Neuronal stem cell (in vitro differentiated cells): ENCODE measurements at regions not wholly inside any gene's neighbourhood (a gene's known extent, or its start where the extent isn't known, plus 50 kb on each side); places are given as distances from the start of the nearest gene placed in this dataset.

Experiments used
- DNase-seq: peaks from one replicate; pipeline ENCODE4 v3.0.0-alpha.2; 2013; ENCODE audit warnings: low spot score
- H2AFZ ChIP-seq: one replicate; pipeline ENCODE4 v1.6.1; 2013; ENCODE audit warnings: mild to moderate bottlenecking, low read length, inconsistent platforms
- H2AK5ac ChIP-seq: 2 replicates; pipeline ENCODE4 v1.6.1; 2013; ENCODE audit warnings: low read depth, mild to moderate bottlenecking, inconsistent platforms, low read length, moderate library complexity, mixed read lengths
- H2BK120ac ChIP-seq: 2 replicates; pipeline ENCODE4 v1.6.1; 2013; ENCODE audit warnings: low read depth, mild to moderate bottlenecking, inconsistent platforms, low read length, moderate library complexity, mixed read lengths
- H2BK12ac ChIP-seq: one replicate; pipeline ENCODE4 v1.6.1; 2013; ENCODE audit warnings: low read length, inconsistent platforms
- H2BK15ac ChIP-seq: 2 replicates; pipeline ENCODE4 v1.6.1; 2013; ENCODE audit warnings: mild to moderate bottlenecking, low read length, inconsistent platforms, mixed read lengths
- H2BK5ac ChIP-seq: one replicate; pipeline ENCODE4 v1.6.1; 2013; ENCODE audit warnings: inconsistent platforms, mild to moderate bottlenecking, low read length, moderate library complexity
- H3K14ac ChIP-seq: one replicate; pipeline ENCODE4 v1.6.1; 2013; ENCODE audit warnings: low read length, inconsistent platforms
- H3K18ac ChIP-seq: 2 replicates; pipeline ENCODE4 v1.6.1; 2013; ENCODE audit warnings: low read length, inconsistent platforms
- H3K23ac ChIP-seq: 2 replicates; pipeline ENCODE4 v1.6.1; 2013; ENCODE audit warnings: low read depth, mild to moderate bottlenecking, mixed read lengths, low read length, inconsistent platforms; ENCODE audit not compliant: poor library complexity
- H3K27ac ChIP-seq: replicated peaks from 3 replicates; pipeline ENCODE4 v1.5.1; 2013; ENCODE audit warnings: low read length, inconsistent platforms
- H3K27me3 ChIP-seq, 3 experiments: 2 replicates each; pipeline ENCODE4 v1.6.1; 2013; ENCODE audit warnings: low read length in 3 of 3, mild to moderate bottlenecking in 2 of 3, inconsistent platforms in 1 of 3, low read depth in 1 of 3, mixed read lengths in 1 of 3, moderate library complexity in 1 of 3; ENCODE audit not compliant: control insufficient read depth in 3 of 3, insufficient read depth in 3 of 3
- H3K36me3 ChIP-seq, 2 donors: replicated peaks in 1 of 2; 2 replicates each; pipeline ENCODE4 v1.6.1; 2013; ENCODE audit warnings: low read length in 2 of 2; ENCODE audit not compliant: control insufficient read depth in 2 of 2, insufficient read depth in 2 of 2
- H3K4ac ChIP-seq: 2 replicates; pipeline ENCODE4 v1.6.1; 2013; ENCODE audit warnings: inconsistent platforms, mild to moderate bottlenecking, low read length, moderate library complexity
- H3K4me1 ChIP-seq, 2 donors: 1 replicate in 1 of 2; 2 replicates in 1 of 2; pipeline ENCODE4 v1.6.1; 2013; ENCODE audit warnings: low read length in 2 of 2, low read depth in 1 of 2; ENCODE audit not compliant: control insufficient read depth in 2 of 2, insufficient read depth in 1 of 2
- H3K4me2 ChIP-seq: one replicate; pipeline ENCODE4 v1.6.1; 2013; ENCODE audit warnings: mild to moderate bottlenecking, low read length, inconsistent platforms; ENCODE audit not compliant: insufficient read depth, poor library complexity, severe bottlenecking
- H3K4me3 ChIP-seq, 2 donors: 2 replicates each; pipeline ENCODE4 v1.5.1; 2013; ENCODE audit warnings: low read length in 2 of 2, mild to moderate bottlenecking in 2 of 2, inconsistent platforms in 1 of 2, moderate library complexity in 1 of 2
- H3K79me1 ChIP-seq: one replicate; pipeline ENCODE4 v1.6.1; 2013; ENCODE audit warnings: low read depth, mild to moderate bottlenecking, inconsistent platforms, low read length, moderate library complexity
- H3K9ac ChIP-seq: one replicate; pipeline ENCODE4 v1.6.1; 2013; ENCODE audit warnings: mild to moderate bottlenecking, low read depth, low read length, inconsistent platforms; ENCODE audit not compliant: poor library complexity
- H3K9me3 ChIP-seq, 2 donors: replicated peaks in 1 of 2; 2 replicates each; pipeline versions ENCODE3 to v1.6.1; 2013; ENCODE audit warnings: low read length in 2 of 2, mild to moderate bottlenecking in 2 of 2, inconsistent platforms in 1 of 2, low read depth in 1 of 2, mixed read lengths in 1 of 2, moderate library complexity in 1 of 2; ENCODE audit not compliant: control insufficient read depth in 2 of 2, insufficient read depth in 1 of 2
- H4K8ac ChIP-seq: one replicate; pipeline ENCODE4 v1.6.1; 2013; ENCODE audit warnings: low read depth, mild to moderate bottlenecking, inconsistent platforms, low read length, moderate library complexity
- H4K91ac ChIP-seq: one replicate; pipeline ENCODE4 v1.6.1; 2013; ENCODE audit warnings: low read length, low read depth, mild to moderate bottlenecking, inconsistent platforms; ENCODE audit not compliant: poor library complexity
- WGBS, 2 donors: extraction: QIAGEN DNeasy Blood & Tissue Kit; methylation state at CpG; one replicate each; pipeline ENCODE4 v1.1.7; 2013; ENCODE audit warnings: missing lambda C conversion rate in 2 of 2, mixed read lengths in 1 of 2; ENCODE audit not compliant: insufficient read length in 2 of 2, insufficient replicate concordance in 1 of 2; ENCODE audit errors: extremely low coverage in 2 of 2; 5-methylcytosine and 5-hydroxymethylcytosine counted together

GRCh38 chr6:6910734-6911295, 196.9 kb upstream of the RREB1 start:
- Histone ChIP-seq H3K9ac (no peak overlapping the region), H3K4me1 (peaks cover 0 to 7% of the 10 kb centered on the region in 2 donors), H3K36me3 (no peaks in the 10 kb centered on the region), H4K91ac (no peak overlapping the region), H2BK5ac (no peak overlapping the region), H3K27ac (no peak overlapping the region), H3K79me1 (no peaks in the 10 kb centered on the region), H3K23ac (no peak overlapping the region), H2BK120ac (no peak overlapping the region), H3K4ac (no peak overlapping the region), H3K9me3 (no peaks in the 10 kb centered on the region), H3K4me3 (no peak overlapping the region), H2AFZ (no peak overlapping the region), H4K8ac (no peak overlapping the region), H3K4me2 (no peak overlapping the region), H3K18ac (no peak overlapping the region), H3K27me3 (no peaks in the 10 kb centered on the region), H2BK12ac (no peak overlapping the region), H2BK15ac (no peak overlapping the region), H3K14ac (no peak overlapping the region), H2AK5ac (no peak overlapping the region)
- DNase-seq: no peak
- WGBS, 2 donors: no CpG with 5 or more reads among the region's 6 CpGs

GRCh38 chr6:6911391-6911790, 196.4 kb upstream of the RREB1 start:
- no peak overlapping the region for H3K4ac ChIP-seq

GRCh38 chr6:6912817-6913744, 194.7 kb upstream of the RREB1 start:
- H3K27me3 ChIP-seq: no peaks in the 10 kb centered on the region
- H3K36me3 ChIP-seq: no peaks in the 10 kb centered on the region
- H3K79me1 ChIP-seq: no peaks in the 10 kb centered on the region
- no peak overlapping the region for H4K91ac ChIP-seq
- H2BK15ac ChIP-seq: no peak overlapping the region
- H3K4me2 ChIP-seq: no peak overlapping the region
- no peak overlapping the region for H3K9ac ChIP-seq
- H3K4me3 ChIP-seq: no peak overlapping the region
- H3K14ac ChIP-seq: no peak overlapping the region
- no peak overlapping the region for H2BK120ac ChIP-seq
- H2BK12ac ChIP-seq: no peak overlapping the region
- DNase-seq: no peak
- no CpG with 5 or more reads among the region's 11 CpGs for WGBS, 2 donors
- H3K27ac ChIP-seq: no peak overlapping the region
- H3K9me3 ChIP-seq: no peaks in the 10 kb centered on the region
- H3K4me1 ChIP-seq: peaks cover 0 to 10% of the 10 kb centered on the region in 2 donors
- no peak overlapping the region for H3K23ac ChIP-seq
- H2AFZ ChIP-seq: no peak overlapping the region
- no peak overlapping the region for H3K4ac ChIP-seq
- H3K18ac ChIP-seq: no peak overlapping the region
- H2BK5ac ChIP-seq: no peak overlapping the region
- H2AK5ac ChIP-seq: no peak overlapping the region
- no peak overlapping the region for H4K8ac ChIP-seq

More at GRCh38 chr6:6911391-6911790, 196.4 kb upstream of the RREB1 start:
- no peak overlapping the region for H2BK12ac ChIP-seq
- no CpG with 5 or more reads among the region's 5 CpGs for WGBS, 2 donors
- no peak overlapping the region for H3K4me2 ChIP-seq
- no peak overlapping the region for H3K14ac ChIP-seq
- no peak overlapping the region for H4K91ac ChIP-seq
- H2BK5ac ChIP-seq: no peak overlapping the region
- no peak overlapping the region for H3K18ac ChIP-seq
- no peak overlapping the region for H3K23ac ChIP-seq
- H2BK120ac ChIP-seq: no peak overlapping the region
- H3K9me3 ChIP-seq: no peaks in the 10 kb centered on the region
- H3K79me1 ChIP-seq: no peaks in the 10 kb centered on the region
- no peaks in the 10 kb centered on the region for H3K36me3 ChIP-seq
- no peak for DNase-seq
- no peak overlapping the region for H3K27ac ChIP-seq
- H3K4me1 ChIP-seq: peaks cover 0 to 10% of the 10 kb centered on the region in 2 donors
- no peak overlapping the region for H3K9ac ChIP-seq
- no peaks in the 10 kb centered on the region for H3K27me3 ChIP-seq
- no peak overlapping the region for H2BK15ac ChIP-seq
- H4K8ac ChIP-seq: no peak overlapping the region
- H2AFZ ChIP-seq: no peak overlapping the region
- no peak overlapping the region for H3K4me3 ChIP-seq
- no peak overlapping the region for H2AK5ac ChIP-seq

GRCh38 chr6:6915219-6915618, 192.5 kb upstream of the RREB1 start:
- no peak overlapping the region for H3K4me3 ChIP-seq
- H2BK15ac ChIP-seq: no peak overlapping the region
- no peak overlapping the region for H3K23ac ChIP-seq
- peaks cover 0 to 10% of the 10 kb centered on the region in 2 donors for H3K4me1 ChIP-seq
- no peak overlapping the region for H3K9ac ChIP-seq
- no peak overlapping the region for H3K4me2 ChIP-seq
- H3K27ac ChIP-seq: no peak overlapping the region
- H3K18ac ChIP-seq: no peak overlapping the region
- no peak for DNase-seq
- no peak overlapping the region for H2AFZ ChIP-seq
- no peaks in the 10 kb centered on the region for H3K79me1 ChIP-seq
- H2BK5ac ChIP-seq: no peak overlapping the region
- H3K4ac ChIP-seq: no peak overlapping the region
- no peak overlapping the region for H2BK120ac ChIP-seq
- no peak overlapping the region for H2BK12ac ChIP-seq
- no peak overlapping the region for H4K8ac ChIP-seq
- no peaks in the 10 kb centered on the region for H3K36me3 ChIP-seq
- H3K14ac ChIP-seq: peak overlapping the region; percentile 14
- H3K9me3 ChIP-seq: no peaks in the 10 kb centered on the region
- no CpG with 5 or more reads among the region's 3 CpGs for WGBS, 2 donors
- H3K27me3 ChIP-seq: no peaks in the 10 kb centered on the region
- no peak overlapping the region for H4K91ac ChIP-seq
- no peak overlapping the region for H2AK5ac ChIP-seq
